GM23248 (cell line): ENCODE measurements at regions not wholly inside any gene's neighbourhood (a gene's known extent, or its start where the extent isn't known, plus 50 kb on each side); places are given as distances from the start of the nearest gene placed in this dataset.
A peak's percentile ranks its signal among the peaks of the same experiment; 100 is the strongest.

Source experiments
- DNase-seq: peaks from one replicate; pipeline ENCODE4 v3.0.0-alpha.2; 2015
- H2AFZ ChIP-seq: fragments of 200-600 bp; sonication (generic); 2 replicates; pipeline ENCODE4 v1.6.1; 2016; ENCODE audit warnings: antibody characterized with exemption
- H3F3A ChIP-seq: fragments of 200-600 bp; sonication (generic); 2 replicates; pipeline ENCODE4 v1.6.1; 2016; ENCODE audit warnings: mild to moderate bottlenecking, antibody characterized with exemption, mixed run types; ENCODE audit not compliant: insufficient read depth
- H3K27ac ChIP-seq: fragments of 200-600 bp; sonication (generic); 2 replicates; pipeline ENCODE4 v1.5.1; 2016; ENCODE audit warnings: mild to moderate bottlenecking
- H3K27me3 ChIP-seq: fragments of 200-600 bp; sonication (generic); replicated peaks from 2 replicates; pipeline ENCODE4 v1.6.1; 2016; ENCODE audit warnings: mild to moderate bottlenecking; ENCODE audit not compliant: insufficient read depth
- H3K36me3 ChIP-seq: fragments of 200-600 bp; sonication (generic); 2 replicates; pipeline ENCODE4 v1.6.1; 2016; ENCODE audit warnings: low read depth, mild to moderate bottlenecking
- H3K4me1 ChIP-seq: fragments of 200-600 bp; sonication (generic); 2 replicates; pipeline ENCODE4 v1.6.1; 2016; ENCODE audit warnings: mild to moderate bottlenecking; ENCODE audit not compliant: insufficient read depth
- H3K4me2 ChIP-seq: fragments of 200-600 bp; sonication (generic); one replicate; pipeline ENCODE4 v1.6.1; 2016; ENCODE audit warnings: mild to moderate bottlenecking; ENCODE audit not compliant: unreplicated experiment
- H3K4me3 ChIP-seq: fragments of 200-600 bp; sonication (generic); 2 replicates; pipeline ENCODE4 v1.5.1; 2016; ENCODE audit warnings: mild to moderate bottlenecking
- H3K79me2 ChIP-seq: fragments of 200-600 bp; sonication (generic); 2 replicates; pipeline ENCODE4 v1.6.1; 2016; ENCODE audit warnings: mild to moderate bottlenecking; ENCODE audit not compliant: insufficient read depth
- H3K9ac ChIP-seq: fragments of 200-600 bp; sonication (generic); 2 replicates; pipeline ENCODE4 v1.6.1; 2016; ENCODE audit warnings: mild to moderate bottlenecking
- H3K9me2 ChIP-seq: fragments of 200-600 bp; sonication (generic); 2 replicates; pipeline ENCODE4 v1.6.1; 2016; ENCODE audit warnings: mixed run types, mild to moderate bottlenecking, moderate library complexity; ENCODE audit not compliant: insufficient read depth
- H3K9me3 ChIP-seq: fragments of 200-600 bp; sonication (generic); one replicate; pipeline ENCODE4 v1.6.1; 2017; ENCODE audit warnings: low read depth
- H4K20me1 ChIP-seq: fragments of 200-600 bp; sonication (generic); 2 replicates; pipeline ENCODE4 v1.6.0; 2016; ENCODE audit not compliant: insufficient read depth
- EZH2 ChIP-seq: fragments of 200-600 bp; sonication (generic); IDR thresholded peaks from 2 replicates; pipeline ENCODE4 v1.6.1; 2018; ENCODE audit warnings: antibody characterized with exemption, mild to moderate bottlenecking; ENCODE audit not compliant: insufficient read depth, poor library complexity, severe bottlenecking
- EZH2phosphoT487 ChIP-seq: fragments of 200-600 bp; sonication (generic); IDR thresholded peaks from 2 replicates; pipeline ENCODE4 v1.6.1; 2018; ENCODE audit warnings: antibody characterized with exemption, moderate library complexity, mild to moderate bottlenecking, low read depth; ENCODE audit not compliant: insufficient read depth
- WGBS, 2 experiments: methylation state at CpG; one replicate each; pipeline ENCODE4 v1.1.6; 2015 to 2017; ENCODE audit warnings: low lambda C conversion rate in 2 of 2, low coverage in 1 of 2; ENCODE audit errors: missing lambda C conversion rate in 2 of 2; 5-methylcytosine and 5-hydroxymethylcytosine counted together
- in situ Hi-C: fragments of 300-500 bp; cut with MboI; formaldehyde crosslinking; loops from 2 replicates; pipeline ENCODE4 v1.15.0; 2020

- Histone ChIP-seq H2AFZ (no peak overlapping the region), H3K9me3 (no peaks in the 10 kb centered on the region), H3K4me1 (peaks cover 16% of the 10 kb centered on the region), H3K9me2 (no peaks in the 10 kb centered on the region), H3K9ac (no peak overlapping the region), H3K4me3 (no peak overlapping the region), H4K20me1 (no peaks in the 10 kb centered on the region), H3F3A (peaks cover 14% of the 10 kb centered on the region), H3K36me3 (no peaks in the 10 kb centered on the region), H3K4me2 (no peak overlapping the region), H3K27ac (no peak overlapping the region), H3K27me3 (peaks cover 20% of the 10 kb centered on the region; the same call in 1 of the 2 replicates), H3K79me2 (no peaks in the 10 kb centered on the region)
- WGBS, 2 experiments, result 65 to 66% methylated on average over 2 of the region's 2 CpGs
- DNase-seq, result no peak
- in situ Hi-C loops, result no loop called here
- TF ChIP-seq EZH2phosphoT487 (no peak), EZH2 (no peak)
Measured at GRCh38 chr3:22241110-22241509, 490.1 kb upstream of the ZNF385D start.

GRCh38 chr3:22244761-22245521, 493.9 kb upstream of the ZNF385D start:
- peak; percentile 93 for DNase-seq
- Histone ChIP-seq H4K20me1 (no peaks in the 10 kb centered on the region), H3K27me3 (peaks cover 40% of the 10 kb centered on the region), H3K36me3 (no peaks in the 10 kb centered on the region), H3K27ac (no peak overlapping the region), H2AFZ (no peak overlapping the region), H3K9me3 (no peaks in the 10 kb centered on the region), H3K4me2 (peak overlapping the region; percentile 67), H3F3A (peaks cover 14% of the 10 kb centered on the region), H3K4me3 (peak overlapping the region; percentile 18), H3K9ac (no peak overlapping the region), H3K4me1 (peaks cover 19% of the 10 kb centered on the region), H3K9me2 (no peaks in the 10 kb centered on the region), H3K79me2 (no peaks in the 10 kb centered on the region)
- 37 to 49% methylated on average over 3 of the region's 3 CpGs for WGBS, 2 experiments
- in situ Hi-C loops, result no loop called here
- TF ChIP-seq EZH2 (no peak), EZH2phosphoT487 (peak; percentile 98)

- peak; percentile 4 for DNase-seq
- WGBS, 2 experiments, result 48 to 62% methylated on average over 3 of the region's 3 CpGs
- no peaks in the 10 kb centered on the region for H3K9me2 ChIP-seq
- no peak overlapping the region for H2AFZ ChIP-seq
- H3K27ac ChIP-seq, result no peak overlapping the region
- no peaks in the 10 kb centered on the region for H4K20me1 ChIP-seq
- H3K4me3 ChIP-seq, result peak overlapping the region; percentile 18
- peak overlapping the region; percentile 67 for H3K4me2 ChIP-seq
- H3F3A ChIP-seq, result peaks cover 14% of the 10 kb centered on the region
- no peaks in the 10 kb centered on the region for H3K79me2 ChIP-seq
- H3K9me3 ChIP-seq, result no peaks in the 10 kb centered on the region
- H3K27me3 ChIP-seq, result peaks cover 44% of the 10 kb centered on the region
- in situ Hi-C loops, result no loop called here
- H3K9ac ChIP-seq, result no peak overlapping the region
- H3K4me1 ChIP-seq, result peaks cover 19% of the 10 kb centered on the region
- H3K36me3 ChIP-seq, result no peaks in the 10 kb centered on the region
- TF ChIP-seq EZH2phosphoT487 (no peak), EZH2 (no peak)
Measured at GRCh38 chr3:22245811-22246583, 495.0 kb upstream of the ZNF385D start.

DNA sequence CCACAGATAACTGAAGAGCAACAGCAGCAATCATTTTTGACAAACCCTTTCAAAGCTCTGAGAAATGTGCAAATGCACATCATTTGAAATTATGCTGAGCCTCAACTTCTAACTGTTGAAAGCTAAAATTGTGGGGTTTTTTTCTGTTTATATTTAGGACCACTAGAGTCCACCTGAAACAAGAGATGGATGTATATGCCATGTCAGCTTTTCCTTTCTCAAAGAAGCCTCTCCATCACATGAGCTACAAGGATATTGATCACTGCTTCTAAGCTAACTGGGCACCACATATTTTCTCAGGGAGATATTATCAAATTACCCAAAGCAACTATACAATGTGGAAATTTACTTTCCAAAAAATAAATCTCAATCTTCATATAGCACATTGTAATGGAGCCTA, 498.6 kb upstream of the ZNF385D start:
- TF ChIP-seq EZH2phosphoT487 (no peak), EZH2 (no peak)
- Histone ChIP-seq H2AFZ (no peak overlapping the region), H3F3A (peaks cover 10% of the 10 kb centered on the region), H3K36me3 (no peaks in the 10 kb centered on the region), H4K20me1 (no peaks in the 10 kb centered on the region), H3K4me1 (peaks cover 15% of the 10 kb centered on the region), H3K4me3 (no peak overlapping the region), H3K27me3 (peaks cover 52% of the 10 kb centered on the region), H3K79me2 (no peaks in the 10 kb centered on the region), H3K27ac (no peak overlapping the region), H3K4me2 (no peak overlapping the region), H3K9me3 (no peaks in the 10 kb centered on the region), H3K9me2 (no peaks in the 10 kb centered on the region), H3K9ac (no peak overlapping the region)
- in situ Hi-C loops, result no loop called here
- DNase-seq, result no peak
